SK-N-SH (cell line): ENCODE measurements at regions not wholly inside any gene's neighbourhood (a gene's known extent, or its start where the extent isn't known, plus 50 kb on each side); places are given as distances from the start of the nearest gene placed in this dataset.

Experiments used
- CTCF ChIA-PET: fragments of 300-600, 350-600 bp; formaldehyde crosslinking; extraction: SDS; loops from one replicate; lab custom pipeline; 2021; lab: Yijun Ruan, JAX
- POLR2A ChIA-PET: fragments of 350-600 bp; sonication (Branson Sonifier 250); formaldehyde crosslinking; extraction: SDS; loops from one replicate; lab custom pipeline; 2020; ENCODE audit warnings: antibody characterized with exemption, inconsistent platforms; lab: Yijun Ruan, JAX
- DNase-seq: peaks from one replicate; pipeline ENCODE4 v3.0.0; 2012
- H2AFZ ChIP-seq: fragments of 200-600 bp; sonication (generic); 2 replicates; pipeline ENCODE4 v1.8.1; 2016; ENCODE audit warnings: antibody characterized with exemption, mild to moderate bottlenecking, low read depth
- H3F3A ChIP-seq: fragments of 200-600 bp; sonication (generic); replicated peaks from 2 replicates; pipeline ENCODE3; 2016; ENCODE audit warnings: antibody characterized with exemption, mild to moderate bottlenecking; ENCODE audit not compliant: insufficient read depth
- H3K27ac ChIP-seq, 2 experiments: fragments of 200-500 bp in 1 of 2; fragments of 200-600 bp in 1 of 2; sonication (Bioruptor generic) in 1 of 2; sonication (generic), shearing (Covaris generic) in 1 of 2; 2 replicates each; pipeline versions ENCODE4 v1.5.1 to v1.6.1; 2014 to 2016; ENCODE audit warnings: low read depth in 2 of 2, inconsistent platforms in 1 of 2, low read length in 1 of 2, mild to moderate bottlenecking in 1 of 2, mixed read lengths in 1 of 2
- H3K27me3 ChIP-seq: fragments of 200-600 bp; sonication (generic), shearing (Covaris generic); 2 replicates; pipeline ENCODE4 v1.6.1; 2016; ENCODE audit warnings: mixed run types; ENCODE audit not compliant: insufficient read depth
- H3K36me3 ChIP-seq, 2 experiments: fragments of 200-500 bp in 1 of 2; fragments of 200-600 bp in 1 of 2; sonication (Bioruptor generic) in 1 of 2; sonication (generic) in 1 of 2; replicated peaks in 1 of 2; 2 replicates each; pipeline versions ENCODE3 to v1.5.1; 2014 to 2016; ENCODE audit warnings: low read length in 1 of 2, mild to moderate bottlenecking in 1 of 2; ENCODE audit not compliant: insufficient read depth in 2 of 2, control insufficient read depth in 1 of 2
- H3K4me1 ChIP-seq, 2 experiments: fragments of 200-500 bp in 1 of 2; fragments of 200-600 bp in 1 of 2; sonication (Bioruptor generic) in 1 of 2; sonication (generic), shearing (Covaris generic) in 1 of 2; 2 replicates each; pipeline versions ENCODE4 v1.5.1 to v1.6.1; 2014 to 2016; ENCODE audit warnings: low read depth in 1 of 2, low read length in 1 of 2, mixed run types in 1 of 2; ENCODE audit not compliant: insufficient read depth in 2 of 2, control insufficient read depth in 1 of 2
- H3K4me2 ChIP-seq: fragments of 200-600 bp; sonication (generic), shearing (Covaris generic); 2 replicates; pipeline ENCODE4 v1.6.1; 2017; ENCODE audit warnings: mixed run types
- H3K4me3 ChIP-seq, 2 experiments: fragments of 200-500 bp in 1 of 2; fragments of 200-600 bp in 1 of 2; sonication (Bioruptor generic) in 1 of 2; sonication (generic), shearing (Covaris generic) in 1 of 2; 2 replicates each; pipeline versions ENCODE4 v1.5.1 to v1.8.1; 2014 to 2016; ENCODE audit warnings: low read depth in 2 of 2, inconsistent platforms in 1 of 2, low read length in 1 of 2, mild to moderate bottlenecking in 1 of 2, mixed read lengths in 1 of 2, moderate library complexity in 1 of 2
- H3K79me2 ChIP-seq: fragments of 200-600 bp; sonication (generic); 2 replicates; pipeline ENCODE4 v1.8.1; 2017; ENCODE audit warnings: mild to moderate bottlenecking; ENCODE audit not compliant: insufficient read depth
- H3K9ac ChIP-seq: fragments of 200-600 bp; sonication (generic); 2 replicates; pipeline ENCODE4 v1.6.1; 2017; ENCODE audit warnings: mixed run types
- H3K9me2 ChIP-seq: fragments of 200-600 bp; sonication (generic); 2 replicates; pipeline ENCODE4 v1.6.1; 2017; ENCODE audit warnings: mixed run types
- H3K9me3 ChIP-seq: fragments of 200-600 bp; sonication (generic); 2 replicates; pipeline ENCODE4 v1.6.1; 2017; ENCODE audit warnings: mixed run types, mild to moderate bottlenecking, moderate library complexity
- H4K20me1 ChIP-seq: fragments of 200-600 bp; sonication (generic); 2 replicates; pipeline ENCODE4 v1.6.1; 2017; ENCODE audit warnings: mild to moderate bottlenecking, mixed run types; ENCODE audit not compliant: insufficient read depth
- ELF1 ChIP-seq: IDR thresholded peaks from 2 replicates; pipeline ENCODE4 v1.4.0; 2012
- EP300 ChIP-seq, 2 experiments: IDR thresholded peaks; 2 replicates each; pipeline versions ENCODE4 v1.4.0 to v1.6.1; 2012; ENCODE audit warnings: borderline replicate concordance in 1 of 2, low read depth in 1 of 2, low read length in 1 of 2
- FOSL2 ChIP-seq: IDR thresholded peaks from 2 replicates; pipeline ENCODE4 v1.4.0; 2012; ENCODE audit warnings: low read depth, mild to moderate bottlenecking, moderate library complexity, borderline replicate concordance
- GABPA ChIP-seq: IDR thresholded peaks from 2 replicates; pipeline ENCODE4 v1.4.0; 2012; ENCODE audit warnings: low read depth, mild to moderate bottlenecking
- GATA2 ChIP-seq: sonication (generic); formaldehyde crosslinking; IDR thresholded peaks from 2 replicates; pipeline ENCODE4 v1.5.0; 2020; ENCODE audit warnings: mild to moderate bottlenecking, missing genetic modification reagents
- MEF2A ChIP-seq: IDR thresholded peaks from 2 replicates; pipeline ENCODE4 v1.4.0; 2012; ENCODE audit warnings: low read depth, borderline replicate concordance
- NFIC ChIP-seq: IDR thresholded peaks from 2 replicates; pipeline ENCODE4 v1.4.0; 2012; ENCODE audit warnings: borderline replicate concordance
- NRF1 ChIP-seq: IDR thresholded peaks from 2 replicates; pipeline ENCODE4 v1.6.1; 2012; ENCODE audit warnings: low read depth, mild to moderate bottlenecking, low read length
- PBX3 ChIP-seq: IDR thresholded peaks from 2 replicates; pipeline ENCODE4; 2012
- POLR2AphosphoS5 ChIP-seq: IDR thresholded peaks from 2 replicates; pipeline ENCODE4 v1.6.1; 2012; ENCODE audit warnings: low read depth, low read length
- RAD21 ChIP-seq: IDR thresholded peaks from 2 replicates; pipeline ENCODE4 v1.6.1; 2012; ENCODE audit warnings: mild to moderate bottlenecking, low read length
- RFX5 ChIP-seq: IDR thresholded peaks from 2 replicates; pipeline ENCODE4 v1.6.1; 2012; ENCODE audit warnings: mild to moderate bottlenecking, improper control_type of control experiment, low read length
- RXRA ChIP-seq: IDR thresholded peaks from 2 replicates; pipeline ENCODE4 v1.4.0; 2012; ENCODE audit warnings: low read depth, mild to moderate bottlenecking, borderline replicate concordance
- TCF12 ChIP-seq: IDR thresholded peaks from 2 replicates; pipeline ENCODE4 v1.4.0; 2012
- TEAD4 ChIP-seq: IDR thresholded peaks from 2 replicates; pipeline ENCODE4 v1.4.0; 2012; ENCODE audit warnings: mild to moderate bottlenecking, borderline replicate concordance; ENCODE audit not compliant: insufficient read depth
- USF2 ChIP-seq: fragments of 150-350 bp; IDR thresholded peaks from 2 replicates; pipeline ENCODE4 v1.6.1; 2017; ENCODE audit warnings: antibody characterized with exemption, low read length, low read depth, borderline replicate concordance
- YY1 ChIP-seq: IDR thresholded peaks from 2 replicates; pipeline ENCODE4 v1.4.0; 2012; ENCODE audit warnings: low read depth, mild to moderate bottlenecking
- WGBS: methylation state at CpG from one replicate; pipeline ENCODE4 v1.1.6; 2017; ENCODE audit warnings: low lambda C conversion rate; 5-methylcytosine and 5-hydroxymethylcytosine counted together
- TF ChIP-seq, protein P1 (sequence below): fragments of 150-350 bp; IDR thresholded peaks from 2 replicates; pipeline ENCODE4 v1.6.1; 2016; ENCODE audit warnings: mild to moderate bottlenecking, low read depth, low read length
- TF ChIP-seq, protein P2 (sequence below): fragments of 200-600 bp; sonication (generic); IDR thresholded peaks from 2 replicates; pipeline ENCODE4 v1.6.1; 2017; ENCODE audit warnings: antibody characterized with exemption, mild to moderate bottlenecking, moderate library complexity
- TF ChIP-seq, protein P3 (sequence below): IDR thresholded peaks from 2 replicates; pipeline ENCODE4 v1.6.1; 2012; ENCODE audit warnings: mild to moderate bottlenecking, low read depth, low read length, moderate library complexity

DNA sequence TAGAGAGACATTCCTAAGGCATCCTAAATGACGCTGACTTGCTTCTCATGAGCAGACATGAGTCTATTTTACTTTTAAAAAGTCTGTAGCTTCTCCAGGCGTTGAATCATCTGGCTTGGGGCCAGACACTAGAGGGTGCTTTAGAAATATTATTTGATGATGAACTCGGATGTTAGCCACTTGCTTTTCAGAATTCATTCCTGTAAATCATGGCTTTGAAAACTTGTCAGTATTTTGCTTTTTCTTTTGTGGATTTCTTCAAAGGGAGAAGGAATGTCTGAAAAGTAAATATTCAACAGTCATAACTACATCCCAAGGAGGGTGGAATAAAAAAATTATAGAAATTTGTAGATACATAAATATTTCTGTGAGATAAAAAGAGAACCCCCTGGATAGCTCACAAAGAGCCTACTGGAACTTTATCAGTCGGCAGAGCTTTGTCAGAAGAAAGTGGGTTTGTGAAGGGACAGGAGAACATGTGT is 370.8 kb downstream of the OSR1 start (continued):
- TF ChIP-seq, protein P1, sequence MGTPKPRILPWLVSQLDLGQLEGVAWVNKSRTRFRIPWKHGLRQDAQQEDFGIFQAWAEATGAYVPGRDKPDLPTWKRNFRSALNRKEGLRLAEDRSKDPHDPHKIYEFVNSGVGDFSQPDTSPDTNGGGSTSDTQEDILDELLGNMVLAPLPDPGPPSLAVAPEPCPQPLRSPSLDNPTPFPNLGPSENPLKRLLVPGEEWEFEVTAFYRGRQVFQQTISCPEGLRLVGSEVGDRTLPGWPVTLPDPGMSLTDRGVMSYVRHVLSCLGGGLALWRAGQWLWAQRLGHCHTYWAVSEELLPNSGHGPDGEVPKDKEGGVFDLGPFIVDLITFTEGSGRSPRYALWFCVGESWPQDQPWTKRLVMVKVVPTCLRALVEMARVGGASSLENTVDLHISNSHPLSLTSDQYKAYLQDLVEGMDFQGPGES = no peak
- TF ChIP-seq, protein P2, sequence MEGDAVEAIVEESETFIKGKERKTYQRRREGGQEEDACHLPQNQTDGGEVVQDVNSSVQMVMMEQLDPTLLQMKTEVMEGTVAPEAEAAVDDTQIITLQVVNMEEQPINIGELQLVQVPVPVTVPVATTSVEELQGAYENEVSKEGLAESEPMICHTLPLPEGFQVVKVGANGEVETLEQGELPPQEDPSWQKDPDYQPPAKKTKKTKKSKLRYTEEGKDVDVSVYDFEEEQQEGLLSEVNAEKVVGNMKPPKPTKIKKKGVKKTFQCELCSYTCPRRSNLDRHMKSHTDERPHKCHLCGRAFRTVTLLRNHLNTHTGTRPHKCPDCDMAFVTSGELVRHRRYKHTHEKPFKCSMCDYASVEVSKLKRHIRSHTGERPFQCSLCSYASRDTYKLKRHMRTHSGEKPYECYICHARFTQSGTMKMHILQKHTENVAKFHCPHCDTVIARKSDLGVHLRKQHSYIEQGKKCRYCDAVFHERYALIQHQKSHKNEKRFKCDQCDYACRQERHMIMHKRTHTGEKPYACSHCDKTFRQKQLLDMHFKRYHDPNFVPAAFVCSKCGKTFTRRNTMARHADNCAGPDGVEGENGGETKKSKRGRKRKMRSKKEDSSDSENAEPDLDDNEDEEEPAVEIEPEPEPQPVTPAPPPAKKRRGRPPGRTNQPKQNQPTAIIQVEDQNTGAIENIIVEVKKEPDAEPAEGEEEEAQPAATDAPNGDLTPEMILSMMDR = peak; percentile 58

DNA sequence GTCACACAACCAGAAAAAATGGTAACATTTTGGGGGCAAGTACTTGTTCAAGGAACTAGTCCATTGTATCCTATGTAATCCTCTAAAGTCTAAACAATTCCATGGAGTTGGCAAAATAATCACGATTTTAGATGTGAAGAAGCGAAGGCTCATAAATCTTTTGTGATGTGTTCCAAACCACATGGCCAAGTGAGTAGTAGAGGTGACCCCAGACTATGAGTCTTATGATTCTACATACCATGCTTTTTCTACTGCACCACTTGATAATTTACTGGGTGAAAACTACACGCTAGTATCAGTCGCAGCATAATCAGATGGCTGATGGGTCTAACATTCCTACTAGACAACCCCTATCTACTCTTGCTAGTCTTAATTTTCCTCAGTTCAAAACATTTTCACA is 371.4 kb downstream of the OSR1 start:
- DNase-seq = no peak
- Histone ChIP-seq H3K9ac (no peak overlapping the region), H3K27me3 (no peaks in the 10 kb centered on the region), H3K79me2 (no peaks in the 10 kb centered on the region), H3K36me3 (no peaks in the 10 kb centered on the region), H3K9me3 (no peaks in the 10 kb centered on the region), H3K27ac (peak overlapping the region in 1 of 2 experiments; percentile 81; a peak in 3 of 4 replicates), H3K4me2 (no peak overlapping the region), H2AFZ (no peak overlapping the region), H3K4me1 (peaks cover 4 to 41% of the 10 kb centered on the region in 2 experiments), H3F3A (peaks cover 35% of the 10 kb centered on the region), H3K4me3 (no peak overlapping the region), H4K20me1 (no peaks in the 10 kb centered on the region), H3K9me2 (no peaks in the 10 kb centered on the region)
- no peak for TF ChIP-seq GABPA
- no peak for TF ChIP-seq NRF1
- TF ChIP-seq TCF12 = no peak
- TF ChIP-seq GATA2 (CRISPR knock-in tag) = no peak
- TF ChIP-seq TEAD4 = no peak
- TF ChIP-seq ELF1 = no peak
- TF ChIP-seq YY1 = no peak
- TF ChIP-seq, protein P3, sequence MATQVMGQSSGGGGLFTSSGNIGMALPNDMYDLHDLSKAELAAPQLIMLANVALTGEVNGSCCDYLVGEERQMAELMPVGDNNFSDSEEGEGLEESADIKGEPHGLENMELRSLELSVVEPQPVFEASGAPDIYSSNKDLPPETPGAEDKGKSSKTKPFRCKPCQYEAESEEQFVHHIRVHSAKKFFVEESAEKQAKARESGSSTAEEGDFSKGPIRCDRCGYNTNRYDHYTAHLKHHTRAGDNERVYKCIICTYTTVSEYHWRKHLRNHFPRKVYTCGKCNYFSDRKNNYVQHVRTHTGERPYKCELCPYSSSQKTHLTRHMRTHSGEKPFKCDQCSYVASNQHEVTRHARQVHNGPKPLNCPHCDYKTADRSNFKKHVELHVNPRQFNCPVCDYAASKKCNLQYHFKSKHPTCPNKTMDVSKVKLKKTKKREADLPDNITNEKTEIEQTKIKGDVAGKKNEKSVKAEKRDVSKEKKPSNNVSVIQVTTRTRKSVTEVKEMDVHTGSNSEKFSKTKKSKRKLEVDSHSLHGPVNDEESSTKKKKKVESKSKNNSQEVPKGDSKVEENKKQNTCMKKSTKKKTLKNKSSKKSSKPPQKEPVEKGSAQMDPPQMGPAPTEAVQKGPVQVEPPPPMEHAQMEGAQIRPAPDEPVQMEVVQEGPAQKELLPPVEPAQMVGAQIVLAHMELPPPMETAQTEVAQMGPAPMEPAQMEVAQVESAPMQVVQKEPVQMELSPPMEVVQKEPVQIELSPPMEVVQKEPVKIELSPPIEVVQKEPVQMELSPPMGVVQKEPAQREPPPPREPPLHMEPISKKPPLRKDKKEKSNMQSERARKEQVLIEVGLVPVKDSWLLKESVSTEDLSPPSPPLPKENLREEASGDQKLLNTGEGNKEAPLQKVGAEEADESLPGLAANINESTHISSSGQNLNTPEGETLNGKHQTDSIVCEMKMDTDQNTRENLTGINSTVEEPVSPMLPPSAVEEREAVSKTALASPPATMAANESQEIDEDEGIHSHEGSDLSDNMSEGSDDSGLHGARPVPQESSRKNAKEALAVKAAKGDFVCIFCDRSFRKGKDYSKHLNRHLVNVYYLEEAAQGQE = no peak
- TF ChIP-seq RXRA = no peak
- TF ChIP-seq, protein P1 = no peak
- no peak for TF ChIP-seq USF2
- TF ChIP-seq POLR2AphosphoS5 = no peak
- no peak for TF ChIP-seq FOSL2
- no peak for TF ChIP-seq NFIC
- no peak for TF ChIP-seq PBX3
- no peak for TF ChIP-seq RAD21
- no peak for TF ChIP-seq RFX5
- no peak for TF ChIP-seq EP300 (IDR thresholded peaks at IDR 0.05; ENCODE audit: borderline replicate concordance in 1 of 2, low read depth in 1 of 2, low read length in 1 of 2)
- no peak for TF ChIP-seq MEF2A
- WGBS = 96% methylated on average over 4 of the region's 4 CpGs
- POLR2A ChIA-PET = no interaction called here
- CTCF ChIA-PET = no interaction called here
